ENCODE measurements at regions not wholly inside any gene's neighbourhood (a gene's known extent, or its start where the extent isn't known, plus 50 kb on each side); places are given as distances from the start of the nearest gene placed in this dataset.

GRCh38 chr2:79294994-79295393, 135.4 kb upstream of the REG3A start:
- Histone ChIP-seq H3K36me3 (ENCODE audit: control insufficient read depth, insufficient read depth, low read length) (no peaks in the 10 kb centered on the region), H3K79me2 (no peaks in the 10 kb centered on the region), H3K9ac (no peak overlapping the region), H3K9me3 (ENCODE audit: control insufficient read depth, low read length) (no peaks in the 10 kb centered on the region), H2AFZ (no peak overlapping the region), H3K27me3 (ENCODE audit: control insufficient read depth, insufficient read depth, low read length) (no peaks in the 10 kb centered on the region), H3K4me3 (ENCODE audit: low read depth, low read length) (no peak overlapping the region), H3K27ac (no peak overlapping the region), H3K4me2 (ENCODE audit: low read length) (no peak overlapping the region), H3K4me1 (no peaks in the 10 kb centered on the region)
- TF ChIP-seq, protein P1, sequence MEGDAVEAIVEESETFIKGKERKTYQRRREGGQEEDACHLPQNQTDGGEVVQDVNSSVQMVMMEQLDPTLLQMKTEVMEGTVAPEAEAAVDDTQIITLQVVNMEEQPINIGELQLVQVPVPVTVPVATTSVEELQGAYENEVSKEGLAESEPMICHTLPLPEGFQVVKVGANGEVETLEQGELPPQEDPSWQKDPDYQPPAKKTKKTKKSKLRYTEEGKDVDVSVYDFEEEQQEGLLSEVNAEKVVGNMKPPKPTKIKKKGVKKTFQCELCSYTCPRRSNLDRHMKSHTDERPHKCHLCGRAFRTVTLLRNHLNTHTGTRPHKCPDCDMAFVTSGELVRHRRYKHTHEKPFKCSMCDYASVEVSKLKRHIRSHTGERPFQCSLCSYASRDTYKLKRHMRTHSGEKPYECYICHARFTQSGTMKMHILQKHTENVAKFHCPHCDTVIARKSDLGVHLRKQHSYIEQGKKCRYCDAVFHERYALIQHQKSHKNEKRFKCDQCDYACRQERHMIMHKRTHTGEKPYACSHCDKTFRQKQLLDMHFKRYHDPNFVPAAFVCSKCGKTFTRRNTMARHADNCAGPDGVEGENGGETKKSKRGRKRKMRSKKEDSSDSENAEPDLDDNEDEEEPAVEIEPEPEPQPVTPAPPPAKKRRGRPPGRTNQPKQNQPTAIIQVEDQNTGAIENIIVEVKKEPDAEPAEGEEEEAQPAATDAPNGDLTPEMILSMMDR (IDR thresholded peaks at IDR 0.05): no peak

GRCh38 chr2:79292958-79293315, 133.4 kb upstream of the REG3A start:
- no peak overlapping the region for H3K4me3 ChIP-seq (ENCODE audit: low read depth, low read length)
- H3K79me2 ChIP-seq: no peaks in the 10 kb centered on the region
- no peaks in the 10 kb centered on the region for H3K4me1 ChIP-seq
- H3K36me3 ChIP-seq (ENCODE audit: control insufficient read depth, insufficient read depth, low read length): no peaks in the 10 kb centered on the region
- no peak overlapping the region for H3K9ac ChIP-seq
- H3K27me3 ChIP-seq (ENCODE audit: control insufficient read depth, insufficient read depth, low read length): no peaks in the 10 kb centered on the region
- H3K4me2 ChIP-seq (ENCODE audit: low read length): no peak overlapping the region
- H3K27ac ChIP-seq: no peak overlapping the region
- H2AFZ ChIP-seq: no peak overlapping the region
- no peaks in the 10 kb centered on the region for H3K9me3 ChIP-seq (ENCODE audit: control insufficient read depth, low read length)
- TF ChIP-seq, protein P1 (IDR thresholded peaks at IDR 0.05): no peak

DNA sequence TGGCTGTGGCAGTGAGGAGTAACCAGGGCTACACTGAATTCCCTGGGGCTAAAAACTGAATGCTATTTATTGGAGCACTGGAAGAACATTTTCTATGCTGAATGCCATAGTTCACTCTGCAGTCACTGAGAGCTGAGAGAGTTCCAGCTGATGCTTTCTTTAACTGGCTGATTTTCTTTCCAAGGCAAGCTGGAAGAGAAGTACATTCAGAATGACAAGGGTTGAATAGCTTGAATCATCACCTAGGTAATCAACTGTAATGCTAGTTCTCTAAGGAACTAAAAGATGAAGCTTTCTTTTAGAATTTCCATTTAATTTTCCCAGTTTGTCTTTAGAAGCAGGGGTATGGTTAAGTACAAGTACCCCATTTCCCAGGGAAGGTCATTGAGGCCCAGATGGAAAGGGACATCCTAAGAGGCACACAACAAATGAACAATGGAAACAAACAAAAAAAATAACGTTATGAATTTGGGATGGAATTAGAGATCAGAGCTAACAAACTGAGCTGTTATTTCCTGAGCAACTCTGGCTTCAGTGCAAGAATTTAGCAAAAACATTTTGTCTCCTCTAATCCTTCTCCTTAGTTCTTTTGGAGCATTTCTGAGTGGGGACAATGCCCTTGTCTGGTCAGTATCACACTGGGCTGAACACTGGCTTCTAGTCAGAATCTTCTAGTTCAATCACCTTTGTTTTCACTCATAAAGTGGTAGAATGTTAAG, 132.8 kb upstream of the REG3A start:
- Histone ChIP-seq H3K4me1 (no peaks in the 10 kb centered on the region), H3K36me3 (ENCODE audit: control insufficient read depth, insufficient read depth, low read length) (no peaks in the 10 kb centered on the region), H3K9ac (no peak overlapping the region), H3K27me3 (ENCODE audit: control insufficient read depth, insufficient read depth, low read length) (no peaks in the 10 kb centered on the region), H2AFZ (no peak overlapping the region), H3K4me2 (ENCODE audit: low read length) (no peak overlapping the region), H3K27ac (no peak overlapping the region), H3K79me2 (no peaks in the 10 kb centered on the region), H3K4me3 (ENCODE audit: low read depth, low read length) (no peak overlapping the region), H3K9me3 (ENCODE audit: control insufficient read depth, low read length) (no peaks in the 10 kb centered on the region)
- TF ChIP-seq, protein P1 (IDR thresholded peaks at IDR 0.05): no peak

GRCh38 chr2:79275863-79276262, 116.3 kb upstream of the REG3A start:
- Histone ChIP-seq H3K79me2 (no peaks in the 10 kb centered on the region), H3K4me3 (ENCODE audit: low read depth, low read length) (no peak overlapping the region), H3K27me3 (ENCODE audit: control insufficient read depth, insufficient read depth, low read length) (no peaks in the 10 kb centered on the region), H2AFZ (no peak overlapping the region), H3K9ac (no peak overlapping the region), H3K9me3 (ENCODE audit: control insufficient read depth, low read length) (no peaks in the 10 kb centered on the region), H3K4me1 (no peaks in the 10 kb centered on the region), H3K4me2 (ENCODE audit: low read length) (no peak overlapping the region), H3K36me3 (ENCODE audit: control insufficient read depth, insufficient read depth, low read length) (no peaks in the 10 kb centered on the region), H3K27ac (no peak overlapping the region)
- TF ChIP-seq, protein P1 (IDR thresholded peaks at IDR 0.05): no peak

GRCh38 chr2:79275197-79275596, 115.6 kb upstream of the REG3A start:
- no peaks in the 10 kb centered on the region for H3K4me1 ChIP-seq
- no peak overlapping the region for H2AFZ ChIP-seq
- H3K9me3 ChIP-seq (ENCODE audit: control insufficient read depth, low read length): no peaks in the 10 kb centered on the region
- H3K36me3 ChIP-seq (ENCODE audit: control insufficient read depth, insufficient read depth, low read length): no peaks in the 10 kb centered on the region
- H3K4me2 ChIP-seq (ENCODE audit: low read length): no peak overlapping the region
- H3K9ac ChIP-seq: no peak overlapping the region
- H3K27ac ChIP-seq: no peak overlapping the region
- no peak overlapping the region for H3K4me3 ChIP-seq (ENCODE audit: low read depth, low read length)
- no peaks in the 10 kb centered on the region for H3K79me2 ChIP-seq
- H3K27me3 ChIP-seq (ENCODE audit: control insufficient read depth, insufficient read depth, low read length): no peaks in the 10 kb centered on the region
- TF ChIP-seq, protein P1 (IDR thresholded peaks at IDR 0.05): no peak
